ENCODE measurements at regions not wholly inside any gene's neighbourhood (a gene's known extent, or its start where the extent isn't known, plus 50 kb on each side); places are given as distances from the start of the nearest gene placed in this dataset.
"Not testable (repeated sequence)": the region's sequence is repeated elsewhere in the genome, so short reads cannot be mapped to it uniquely, and the experiment has no call there.

GRCh38 chr7:153410997-153411642 lies 641.1 kb upstream of the DPP6 start:
- not testable (repeated sequence) for DNase-seq

- DNase-seq = not testable (repeated sequence)
Measured at GRCh38 chr7:153412114-153412823, 639.9 kb upstream of the DPP6 start.

GRCh38 chr7:153412824-153413198 lies 639.4 kb upstream of the DPP6 start:
- not testable (repeated sequence) for DNase-seq

GRCh38 chr7:153413199-153413539 lies 639.0 kb upstream of the DPP6 start:
- no peak for DNase-seq

GRCh38 chr7:153413540-153414287 lies 638.5 kb upstream of the DPP6 start:
- DNase-seq = no peak

GRCh38 chr7:153414288-153414629 lies 637.9 kb upstream of the DPP6 start:
- no peak for DNase-seq

GRCh38 chr7:153415632-153416031 lies 636.6 kb upstream of the DPP6 start:
- no peak for DNase-seq

- no peak for DNase-seq
Measured at GRCh38 chr7:153422291-153423209, 629.6 kb upstream of the DPP6 start.

- no peak for DNase-seq
Measured at GRCh38 chr7:153423210-153423590, 629.0 kb upstream of the DPP6 start.

- no peak for DNase-seq
Measured at GRCh38 chr7:153430931-153431330, 621.3 kb upstream of the DPP6 start.

GRCh38 chr7:153432063-153432462 lies 620.1 kb upstream of the DPP6 start:
- DNase-seq = no peak

GRCh38 chr7:153433223-153433622 lies 619.0 kb upstream of the DPP6 start:
- no peak for DNase-seq

GRCh38 chr7:153440715-153441114 lies 611.5 kb upstream of the DPP6 start:
- no peak for DNase-seq

- no peak for DNase-seq
Measured at GRCh38 chr7:153443032-153443701, 609.0 kb upstream of the DPP6 start.

- DNase-seq = no peak
Measured at GRCh38 chr7:153444641-153445040, 607.6 kb upstream of the DPP6 start.

GRCh38 chr7:153445641-153446040 lies 606.6 kb upstream of the DPP6 start:
- no peak for DNase-seq

GRCh38 chr7:153446490-153446889 lies 605.7 kb upstream of the DPP6 start:
- no peak for DNase-seq

GRCh38 chr7:153447011-153447410 lies 605.2 kb upstream of the DPP6 start:
- DNase-seq = no peak

- no peak for DNase-seq
Measured at GRCh38 chr7:153452661-153453060, 599.5 kb upstream of the DPP6 start.

GRCh38 chr7:153454306-153454705 lies 597.9 kb upstream of the DPP6 start:
- no peak for DNase-seq

GRCh38 chr7:153457746-153458145 lies 594.5 kb upstream of the DPP6 start:
- no peak for DNase-seq

GRCh38 chr7:153470004-153470671 lies 582.1 kb upstream of the DPP6 start:
- DNase-seq = no peak

Data from GDM1 (cell line).